SU-DHL-6 (cell line): ENCODE measurements at regions not wholly inside any gene's neighbourhood (a gene's known extent, or its start where the extent isn't known, plus 50 kb on each side); places are given as distances from the start of the nearest gene placed in this dataset.

Experiments used
- H2AFZ ChIP-seq: fragments of 200-600 bp; sonication (generic); 2 replicates; pipeline ENCODE4 v1.6.1; 2014; ENCODE audit warnings: low read depth, mild to moderate bottlenecking, moderate library complexity, mixed read lengths, antibody characterized with exemption, low read length; ENCODE audit not compliant: severe bottlenecking
- H3F3A ChIP-seq: fragments of 200-600 bp; shearing (Covaris generic); 2 replicates; pipeline ENCODE4 v1.6.0; 2016; ENCODE audit warnings: antibody characterized with exemption, mild to moderate bottlenecking; ENCODE audit not compliant: insufficient read depth
- H3K27ac ChIP-seq: fragments of 200-600 bp; sonication (generic); 2 replicates; pipeline ENCODE4 v1.5.1; 2016; ENCODE audit warnings: low read depth, mild to moderate bottlenecking, low read length, moderate library complexity, mixed read lengths
- H3K27me3 ChIP-seq: fragments of 200-600 bp; sonication (generic), shearing (Covaris generic); 2 replicates; pipeline ENCODE4 v1.6.0; 2014; ENCODE audit warnings: mild to moderate bottlenecking, low read length
- H3K36me3 ChIP-seq: fragments of 200-600 bp; sonication (generic); 2 replicates; pipeline ENCODE4 v1.6.1; 2014; ENCODE audit warnings: mild to moderate bottlenecking, low read length, mixed read lengths
- H3K4me2 ChIP-seq: fragments of 300-600, 200-600 bp; shearing (Covaris generic), sonication (generic); 2 replicates; pipeline ENCODE4 v1.6.0; 2014; ENCODE audit warnings: low read length, low read depth, mild to moderate bottlenecking; ENCODE audit not compliant: poor library complexity, severe bottlenecking
- H3K4me3 ChIP-seq: fragments of 200-600 bp; sonication (generic); 2 replicates; pipeline ENCODE4 v1.5.1; 2014; ENCODE audit warnings: antibody characterized with exemption, low read length, mild to moderate bottlenecking, mixed read lengths; ENCODE audit not compliant: insufficient read depth, poor library complexity, severe bottlenecking
- H3K79me2 ChIP-seq: fragments of 200-600 bp; sonication (generic); 2 replicates; pipeline ENCODE4 v1.6.1; 2014; ENCODE audit warnings: mild to moderate bottlenecking, low read length, moderate library complexity; ENCODE audit not compliant: insufficient read depth
- H3K9ac ChIP-seq: fragments of 200-600 bp; sonication (generic); 2 replicates; pipeline ENCODE4 v1.7.0; 2014; ENCODE audit warnings: mild to moderate bottlenecking, low read length
- H3K9me2 ChIP-seq: fragments of 200-600 bp; sonication (generic); replicated peaks from 2 replicates; pipeline ENCODE4 v1.6.1; 2014; ENCODE audit warnings: low read length; ENCODE audit not compliant: insufficient read depth
- H3K9me3 ChIP-seq: fragments of 200-600 bp; sonication (generic); 2 replicates; pipeline ENCODE4 v1.6.1; 2014; ENCODE audit warnings: low read length, mixed read lengths; ENCODE audit not compliant: insufficient read depth
- H4K20me1 ChIP-seq: fragments of 200-600 bp; sonication (generic); 2 replicates; pipeline ENCODE4 v1.6.1; 2014; ENCODE audit warnings: low read depth, mild to moderate bottlenecking, antibody characterized with exemption, low read length, moderate library complexity, mixed read lengths
- CTCF ChIP-seq: fragments of 200-600 bp; sonication (generic); IDR thresholded peaks from one replicate; pipeline ENCODE4 v1.5.1; 2017; ENCODE audit warnings: antibody characterized with exemption, mild to moderate bottlenecking, low read length, moderate library complexity; ENCODE audit not compliant: insufficient read depth, poor library complexity, severe bottlenecking
- EZH2phosphoT487 ChIP-seq: fragments of 200-600 bp; sonication (generic), shearing (Covaris generic); conservative IDR thresholded peaks from 2 replicates; pipeline ENCODE4 v1.6.1; 2018; ENCODE audit warnings: mild to moderate bottlenecking, antibody characterized with exemption, low read length, moderate library complexity, mixed read lengths

DNA sequence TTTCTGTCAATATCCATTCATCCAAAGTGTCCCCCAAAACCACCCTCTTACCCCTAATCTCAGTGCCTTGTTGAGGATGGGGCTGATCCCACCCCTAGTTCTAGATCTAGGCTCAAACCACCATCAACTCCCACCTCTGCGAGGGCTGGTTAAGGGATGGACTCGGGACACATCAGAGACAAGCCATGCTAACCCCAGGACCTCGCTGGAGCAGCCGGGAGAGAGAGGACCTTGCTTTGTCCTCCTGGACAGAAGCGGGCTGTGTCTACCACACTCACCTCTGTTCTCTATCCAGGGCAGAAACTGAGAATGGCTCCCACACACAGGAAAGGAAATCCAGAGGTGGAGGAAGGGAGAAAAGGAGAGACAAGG is 90.8 kb upstream of the UQCRFS1 start:
- Histone ChIP-seq H3K4me3 (no peak overlapping the region), H3K27me3 (no peaks in the 10 kb centered on the region), H3K9ac (no peak overlapping the region), H2AFZ (no peak overlapping the region), H3K4me2 (no peak overlapping the region), H3K9me3 (no peaks in the 10 kb centered on the region), H3K79me2 (no peaks in the 10 kb centered on the region), H3K36me3 (no peaks in the 10 kb centered on the region), H4K20me1 (no peaks in the 10 kb centered on the region), H3K9me2 (no peaks in the 10 kb centered on the region), H3F3A (no peaks in the 10 kb centered on the region), H3K27ac (no peak overlapping the region)
- TF ChIP-seq EZH2phosphoT487 (no peak), CTCF (no peak)

- H3K9me2 ChIP-seq, result no peaks in the 10 kb centered on the region
- no peak overlapping the region for H3K27ac ChIP-seq
- no peaks in the 10 kb centered on the region for H3K9me3 ChIP-seq
- TF ChIP-seq CTCF (no peak), EZH2phosphoT487 (no peak)
- H3K4me3 ChIP-seq, result no peak overlapping the region
- no peak overlapping the region for H3K9ac ChIP-seq
- no peaks in the 10 kb centered on the region for H3F3A ChIP-seq
- H3K4me2 ChIP-seq, result no peak overlapping the region
- no peaks in the 10 kb centered on the region for H3K27me3 ChIP-seq
- no peaks in the 10 kb centered on the region for H4K20me1 ChIP-seq
- no peaks in the 10 kb centered on the region for H3K79me2 ChIP-seq
- H2AFZ ChIP-seq, result no peak overlapping the region
- H3K36me3 ChIP-seq, result no peaks in the 10 kb centered on the region
Observed at GRCh38 chr19:29305268-29305667, 92.3 kb upstream of the UQCRFS1 start.

- no peaks in the 10 kb centered on the region for H3K27me3 ChIP-seq
- H3F3A ChIP-seq, result no peaks in the 10 kb centered on the region
- H3K36me3 ChIP-seq, result no peaks in the 10 kb centered on the region
- H2AFZ ChIP-seq, result no peak overlapping the region
- TF ChIP-seq CTCF (no peak), EZH2phosphoT487 (no peak)
- H3K4me3 ChIP-seq, result no peak overlapping the region
- no peak overlapping the region for H3K27ac ChIP-seq
- no peaks in the 10 kb centered on the region for H3K9me3 ChIP-seq
- H3K9ac ChIP-seq, result no peak overlapping the region
- H3K79me2 ChIP-seq, result no peaks in the 10 kb centered on the region
- H3K4me2 ChIP-seq, result no peak overlapping the region
- H4K20me1 ChIP-seq, result no peaks in the 10 kb centered on the region
- no peaks in the 10 kb centered on the region for H3K9me2 ChIP-seq
Observed at GRCh38 chr19:29308977-29309590, 96.1 kb upstream of the UQCRFS1 start.
